Transverse colon (tissue), 4 donors: ENCODE measurements at regions not wholly inside any gene's neighbourhood (a gene's known extent, or its start where the extent isn't known, plus 50 kb on each side); places are given as distances from the start of the nearest gene placed in this dataset.

ENCODE experiments used
- DNase-seq: peaks from one replicate; pipeline ENCODE4 v3.0.0-alpha.2; 2019
- H3K27ac ChIP-seq, 4 donors: fragments of 200-600 bp; sonication (generic); 2 replicates each; pipeline ENCODE4 v1.5.1; 2016 to 2018; ENCODE audit warnings: inconsistent platforms in 4 of 4
- H3K27me3 ChIP-seq: fragments of 200-600 bp; sonication (generic); 2 replicates; pipeline ENCODE4 v1.5.1; 2017; ENCODE audit warnings: inconsistent platforms
- H3K36me3 ChIP-seq, 4 donors: fragments of 200-600 bp; sonication (generic); 2 replicates each; pipeline ENCODE4 v1.5.1; 2017 to 2019; ENCODE audit warnings: inconsistent platforms in 4 of 4
- H3K4me1 ChIP-seq, 4 donors: fragments of 200-600 bp; sonication (generic); 2 replicates each; pipeline ENCODE4 v1.5.1; 2017 to 2020; ENCODE audit warnings: inconsistent platforms in 4 of 4
- H3K4me3 ChIP-seq, 4 donors: fragments of 200-600 bp; sonication (generic); 1 replicate in 1 of 4; 2 replicates in 3 of 4; pipeline versions ENCODE4 v1.5.1 to v1.6.1; 2017 to 2019; ENCODE audit warnings: inconsistent platforms in 4 of 4
- H3K9me3 ChIP-seq, 2 donors: fragments of 200-600 bp; sonication (generic); 2 replicates each; pipeline ENCODE4 v1.5.1; 2017 to 2019; ENCODE audit warnings: inconsistent platforms in 2 of 2
- CTCF ChIP-seq, 5 experiments: fragments of 200-600 bp in 3 of 5; fragments of 450-650 bp in 2 of 5; sonication (generic) in 3 of 5; IDR thresholded peaks; 1 replicate in 2 of 5; 2 replicates in 3 of 5; pipeline ENCODE4 v1.5.1; 2016 to 2017; ENCODE audit warnings: antibody characterized with exemption in 5 of 5, inconsistent platforms in 3 of 5, mild to moderate bottlenecking in 2 of 5, moderate library complexity in 1 of 5
- EP300 ChIP-seq: sonication (generic); formaldehyde crosslinking; IDR thresholded peaks from one replicate; pipeline ENCODE4 v1.6.1; 2017; ENCODE audit warnings: antibody characterized with exemption, low read depth
- POLR2A ChIP-seq: fragments of 450-650 bp; IDR thresholded peaks from one replicate; pipeline ENCODE4 v1.6.1; 2016; ENCODE audit warnings: antibody characterized with exemption, mild to moderate bottlenecking, moderate library complexity
- POLR2AphosphoS5 ChIP-seq, 3 donors: sonication (generic); formaldehyde crosslinking; IDR thresholded peaks; one replicate each; pipeline ENCODE4 v1.6.1; 2016; ENCODE audit warnings: antibody characterized with exemption in 3 of 3
- WGBS, 2 donors: methylation state at CpG; one replicate each; pipeline ENCODE4 v1.1.5; 2018; ENCODE audit warnings: low coverage in 1 of 2; 5-methylcytosine and 5-hydroxymethylcytosine counted together
- in situ Hi-C, 4 donors: fragments of 200-750 bp; cut with MboI; loops; one replicate each; pipeline versions ENCODE4 v1.15.0 to v1.15.1; 2017; ENCODE audit warnings: low sequenced_read_pairs in 3 of 4, low pct_ligation_motif_present in 1 of 4, low pct_unique_long_range_greater_than_20kb in 1 of 4
- intact Hi-C: fragments of 100-400 bp; cut with DNase I; formaldehyde crosslinking; loops from one replicate; pipeline ENCODE4 v1.15.1; 2023; ENCODE audit warnings: low total_unique reads

- WGBS, 2 donors = 100% methylated on average over 1 to 2 of the region's 2 CpGs
- TF ChIP-seq POLR2A = no peak
- no peak for TF ChIP-seq POLR2AphosphoS5 (IDR thresholded peaks at IDR 0.05)
- TF ChIP-seq CTCF (IDR thresholded peaks at IDR 0.05) = no peak
- no peak for TF ChIP-seq EP300
- H3K27me3 ChIP-seq = no peaks in the 10 kb centered on the region
- DNase-seq = no peak
- no peak overlapping the region for H3K27ac ChIP-seq
- in situ Hi-C loops = no loop called here
- H3K9me3 ChIP-seq = no peaks in the 10 kb centered on the region
- H3K4me3 ChIP-seq = no peak overlapping the region
- H3K36me3 ChIP-seq = no peaks in the 10 kb centered on the region
- intact Hi-C loops = no loop called here
- H3K4me1 ChIP-seq = peaks cover 0 to 26% (median 0%) of the 10 kb centered on the region in 4 donors
Measured at GRCh38 chr3:125645616-125646015, 50.3 kb upstream of the OSBPL11 start.

- TF ChIP-seq POLR2AphosphoS5 (IDR thresholded peaks at IDR 0.05) (no peak), POLR2A (no peak), EP300 (no peak), CTCF (IDR thresholded peaks at IDR 0.05) (no peak)
- Histone ChIP-seq H3K4me3 (no peak overlapping the region), H3K27ac (no peak overlapping the region), H3K27me3 (no peaks in the 10 kb centered on the region), H3K4me1 (peaks cover 0 to 26% (median 0%) of the 10 kb centered on the region in 4 donors), H3K36me3 (no peaks in the 10 kb centered on the region), H3K9me3 (no peaks in the 10 kb centered on the region)
- in situ Hi-C loops (no loop called here), intact Hi-C loops (no loop called here)
- 80 to 90% methylated on average over 1 of the region's 1 CpG for WGBS, 2 donors
- DNase-seq = no peak
Measured at GRCh38 chr3:125646581-125646980, 51.3 kb upstream of the OSBPL11 start.

- in situ Hi-C loops (no loop called here), intact Hi-C loops (no loop called here)
- no peak overlapping the region for H3K4me3 ChIP-seq
- no peaks in the 10 kb centered on the region for H3K27me3 ChIP-seq
- TF ChIP-seq POLR2A = no peak
- no peak for TF ChIP-seq POLR2AphosphoS5 (IDR thresholded peaks at IDR 0.05)
- no peak for TF ChIP-seq EP300
- no peak for TF ChIP-seq CTCF (IDR thresholded peaks at IDR 0.05)
- no peaks in the 10 kb centered on the region for H3K9me3 ChIP-seq
- 47 to 69% methylated on average over 6 to 8 of the region's 8 CpGs for WGBS, 2 donors
- H3K36me3 ChIP-seq = no peaks in the 10 kb centered on the region
- peaks cover 0 to 26% (median 0%) of the 10 kb centered on the region in 4 donors for H3K4me1 ChIP-seq
- H3K27ac ChIP-seq = peak overlapping the region in 2 of 4 donors; percentile 16 to 38
- DNase-seq = peak; percentile 64
Measured at GRCh38 chr3:125647318-125648014, 52.2 kb upstream of the OSBPL11 start.

GRCh38 chr3:125651244-125651643 lies 55.9 kb upstream of the OSBPL11 start:
- no peak for DNase-seq
- no peaks in the 10 kb centered on the region for H3K36me3 ChIP-seq
- H3K9me3 ChIP-seq = no peaks in the 10 kb centered on the region
- no peak overlapping the region for H3K4me3 ChIP-seq
- in situ Hi-C loops = no loop called here
- peaks cover 0 to 11% (median 0%) of the 10 kb centered on the region in 4 donors for H3K4me1 ChIP-seq
- H3K27me3 ChIP-seq = no peaks in the 10 kb centered on the region
- no peak overlapping the region for H3K27ac ChIP-seq
- 85 to 100% methylated on average over 1 to 5 of the region's 5 CpGs for WGBS, 2 donors
- intact Hi-C loops = no loop called here
- TF ChIP-seq EP300 = no peak
- no peak for TF ChIP-seq POLR2A
- no peak for TF ChIP-seq POLR2AphosphoS5 (IDR thresholded peaks at IDR 0.05)
- TF ChIP-seq CTCF (IDR thresholded peaks at IDR 0.05) = no peak
